ENCODE measurements at regions not wholly inside any gene's neighbourhood (a gene's known extent, or its start where the extent isn't known, plus 50 kb on each side); places are given as distances from the start of the nearest gene placed in this dataset.

GRCh38 chr5:163893281-163893680 lies 387.9 kb downstream of the MAT2B start:
- in situ Hi-C loops (cut with MboI): no loop called here

GRCh38 chr5:163894645-163895044 lies 389.2 kb downstream of the MAT2B start:
- Histone ChIP-seq H2AFZ (ENCODE audit: control insufficient read depth, low read depth, low read length) (no peak overlapping the region), H3K79me2 (ENCODE audit: control insufficient read depth, insufficient read depth, low read length) (no peaks in the 10 kb centered on the region), H3K27me3 (replicated peaks in 1 of 2; ENCODE audit: control insufficient read depth in 2 of 2, insufficient read depth in 2 of 2, low read length in 1 of 2) (no peaks in the 10 kb centered on the region), H3K9me3 (replicated peaks; ENCODE audit: control insufficient read depth, insufficient read depth, low read length) (no peaks in the 10 kb centered on the region), H3K27ac (ENCODE audit: control insufficient read depth, insufficient read depth) (no peak overlapping the region), H3K4me1 (ENCODE audit: control insufficient read depth, insufficient read depth, low read length) (no peaks in the 10 kb centered on the region), H4K20me1 (ENCODE audit: control insufficient read depth, insufficient read depth) (no peaks in the 10 kb centered on the region), H3K36me3 (ENCODE audit: control insufficient read depth in 2 of 2, insufficient read depth in 2 of 2, low read length in 1 of 2) (no peaks in the 10 kb centered on the region), H3K9ac (ENCODE audit: control insufficient read depth, insufficient read depth, low read length) (no peak overlapping the region), H3K4me2 (ENCODE audit: control insufficient read depth, insufficient read depth) (no peak overlapping the region), H3K4me3 (no peak overlapping the region)
- DNase-seq (ENCODE audit: low read depth, low spot score) (no peak), FAIRE-seq (no peak), ATAC-seq (no peak)
- ChIA-PET RAD21 (ENCODE audit: unreplicated experiment) (no interaction called here), POLR2A (no interaction called here), CTCF (no interaction called here), SMC1A (ENCODE audit: uncharacterized antibody, unreplicated experiment) (no interaction called here)
- intact Hi-C loops (cut with micrococcal nuclease; ENCODE audit: unreplicated experiment): no loop called here
- BruUV-seq (replicated peaks): no TSS peak
- in situ Hi-C loops (cut with MboI): no loop called here
- TF ChIP-seq SMAD5 (IDR thresholded peaks at IDR 0.05; ENCODE audit: low read depth): no peak
- TF ChIP-seq ZNF384 (IDR thresholded peaks at IDR 0.05; ENCODE audit: borderline replicate concordance, low read depth, low read length): no peak
- TF ChIP-seq CHD4 (IDR thresholded peaks at IDR 0.05): no peak
- no peak for TF ChIP-seq CBX5 (IDR thresholded peaks at IDR 0.05; ENCODE audit: low read depth)
- no peak for TF ChIP-seq EGR1 (IDR thresholded peaks at IDR 0.05; ENCODE audit: borderline replicate concordance in 1 of 2, low read depth in 2 of 2, low read length in 2 of 2)
- TF ChIP-seq ZNF24 (IDR thresholded peaks at IDR 0.05): no peak
- no peak for TF ChIP-seq EED (IDR thresholded peaks at IDR 0.05; ENCODE audit: low read depth)
- TF ChIP-seq USF1 (IDR thresholded peaks at IDR 0.05; ENCODE audit: borderline replicate concordance, extremely low read length, insufficient read depth, low read depth, low read length): no peak
- TF ChIP-seq NR2C2 (IDR thresholded peaks at IDR 0.05; ENCODE audit: borderline replicate concordance, control insufficient read depth, insufficient read length, low read depth): no peak
- no peak for TF ChIP-seq POU2F2 (IDR thresholded peaks at IDR 0.05; ENCODE audit: borderline replicate concordance, low read depth, low read length)
- no peak for TF ChIP-seq RAD51 (IDR thresholded peaks at IDR 0.05)
- TF ChIP-seq E4F1 (IDR thresholded peaks at IDR 0.05; ENCODE audit: borderline replicate concordance, partially characterized antibody): no peak

More at GRCh38 chr5:163893281-163893680, 387.9 kb downstream of the MAT2B start:
- Histone ChIP-seq H3K4me3 (no peak overlapping the region), H3K9ac (ENCODE audit: control insufficient read depth, insufficient read depth, low read length) (no peak overlapping the region), H3K4me2 (ENCODE audit: control insufficient read depth, insufficient read depth) (no peak overlapping the region), H3K27me3 (replicated peaks in 1 of 2; ENCODE audit: control insufficient read depth in 2 of 2, insufficient read depth in 2 of 2, low read length in 1 of 2) (no peaks in the 10 kb centered on the region), H2AFZ (ENCODE audit: control insufficient read depth, low read depth, low read length) (no peak overlapping the region), H3K4me1 (ENCODE audit: control insufficient read depth, insufficient read depth, low read length) (no peaks in the 10 kb centered on the region), H3K79me2 (ENCODE audit: control insufficient read depth, insufficient read depth, low read length) (no peaks in the 10 kb centered on the region), H4K20me1 (ENCODE audit: control insufficient read depth, insufficient read depth) (no peaks in the 10 kb centered on the region), H3K9me3 (replicated peaks; ENCODE audit: control insufficient read depth, insufficient read depth, low read length) (no peaks in the 10 kb centered on the region), H3K36me3 (ENCODE audit: control insufficient read depth in 2 of 2, insufficient read depth in 2 of 2, low read length in 1 of 2) (no peaks in the 10 kb centered on the region), H3K27ac (ENCODE audit: control insufficient read depth, insufficient read depth) (no peak overlapping the region)
- FAIRE-seq: no peak
- TF ChIP-seq IRF3 (IDR thresholded peaks at IDR 0.05): no peak
- TF ChIP-seq SREBF1 (IDR thresholded peaks at IDR 0.05; ENCODE audit: low read length): no peak
- no peak for TF ChIP-seq POLR2A (IDR thresholded peaks at IDR 0.05; ENCODE audit: low read depth, low read length)
- TF ChIP-seq FOS (IDR thresholded peaks at IDR 0.05; ENCODE audit: borderline replicate concordance, extremely low read depth, insufficient read length): no peak
- BruUV-seq (replicated peaks): no TSS peak
- DNase-seq (ENCODE audit: low read depth, low spot score): no peak
- intact Hi-C loops (cut with micrococcal nuclease; ENCODE audit: unreplicated experiment): no loop called here
- ChIA-PET CTCF (no interaction called here), SMC1A (ENCODE audit: uncharacterized antibody, unreplicated experiment) (interaction anchor here (0.8 to 0.9 kb wide), 2 partner anchors 12 to 20 kb away, joined by 3 to 4 read pairs; no protein-coding TSS in a partner anchor), POLR2A (no interaction called here), RAD21 (ENCODE audit: unreplicated experiment) (no interaction called here)
- WGBS (ENCODE audit: insufficient coverage, insufficient replicate concordance, low lambda C conversion rate, missing lambda C conversion rate): 61% methylated on average over 2 of the region's 2 CpGs
- no peak for ATAC-seq

Measured in GM12878 (cell line).